GM18498 (cell line): ENCODE measurements at regions not wholly inside any gene's neighbourhood (a gene's known extent, or its start where the extent isn't known, plus 50 kb on each side); places are given as distances from the start of the nearest gene placed in this dataset.

ENCODE experiments used
- ATAC-seq: cut with Tn5 transposase; IDR thresholded peaks from one replicate; pipeline ENCODE4 v1.9.1; 2021; ENCODE audit warnings: mild to moderate bottlenecking, moderate library complexity; ENCODE audit not compliant: unreplicated experiment

GRCh38 chr1:62978741-62979140, 194.8 kb downstream of the ATG4C start:
- no peak for ATAC-seq

DNA sequence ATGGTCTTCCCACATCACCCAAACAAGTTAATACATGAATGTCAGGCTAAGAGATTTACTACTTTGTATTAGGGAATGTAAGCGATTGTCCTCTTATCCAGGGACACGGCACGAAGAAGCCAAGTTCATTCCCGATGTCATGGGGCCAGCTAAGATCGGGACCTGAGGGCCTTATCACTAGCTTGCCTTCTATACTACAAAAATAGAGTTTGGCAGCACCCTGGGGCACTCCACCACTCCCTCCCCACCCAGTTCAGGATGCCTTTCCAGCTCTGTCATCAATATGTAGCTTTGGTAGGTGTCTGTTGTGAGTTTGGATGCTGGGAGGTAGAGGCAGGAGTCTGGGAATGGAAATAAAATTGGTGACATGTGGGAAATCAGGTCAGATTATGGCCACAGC, 197.5 kb downstream of the ATG4C start:
- no peak for ATAC-seq

GRCh38 chr1:62988867-62989266, 204.9 kb downstream of the ATG4C start:
- no peak for ATAC-seq

DNA sequence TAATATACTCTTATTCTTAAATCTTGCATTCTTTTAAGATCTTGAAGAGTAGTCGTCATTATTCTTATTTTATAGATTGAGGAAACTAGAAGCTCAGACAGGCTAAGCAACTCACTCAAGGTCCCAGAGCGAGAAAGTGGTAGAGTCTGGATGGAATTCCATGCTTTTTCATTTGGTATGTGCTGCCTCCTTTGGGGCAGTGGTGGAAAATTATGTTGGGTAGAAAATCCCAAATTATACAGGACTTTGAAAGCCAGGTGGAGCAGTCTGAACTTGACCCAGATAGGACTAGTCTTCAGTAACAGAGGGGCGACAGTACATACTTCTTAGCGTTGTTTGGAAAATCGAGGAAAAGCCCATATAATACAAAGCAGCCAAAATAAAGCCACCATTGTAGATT, 205.6 kb downstream of the ATG4C start:
- no peak for ATAC-seq

DNA sequence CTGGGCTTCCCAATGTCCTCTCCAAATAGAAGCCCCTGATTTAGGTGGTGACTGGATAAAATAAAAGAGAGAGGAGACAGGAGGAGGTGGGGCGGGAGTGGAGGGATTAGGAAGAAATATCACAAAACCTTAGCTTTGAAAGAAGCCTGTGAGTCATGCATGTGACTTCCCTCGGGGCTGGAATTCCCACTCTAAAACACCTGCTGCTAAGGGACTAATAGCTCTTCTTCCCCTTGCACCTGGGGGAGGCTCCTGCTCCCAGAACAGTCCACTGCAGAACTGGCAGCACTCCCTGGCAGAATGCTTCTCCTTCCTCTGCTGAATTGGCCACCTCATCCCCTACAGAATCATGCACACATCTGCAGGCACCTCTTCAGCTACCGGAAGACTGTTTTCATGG, 207.2 kb downstream of the ATG4C start:
- no peak for ATAC-seq

DNA sequence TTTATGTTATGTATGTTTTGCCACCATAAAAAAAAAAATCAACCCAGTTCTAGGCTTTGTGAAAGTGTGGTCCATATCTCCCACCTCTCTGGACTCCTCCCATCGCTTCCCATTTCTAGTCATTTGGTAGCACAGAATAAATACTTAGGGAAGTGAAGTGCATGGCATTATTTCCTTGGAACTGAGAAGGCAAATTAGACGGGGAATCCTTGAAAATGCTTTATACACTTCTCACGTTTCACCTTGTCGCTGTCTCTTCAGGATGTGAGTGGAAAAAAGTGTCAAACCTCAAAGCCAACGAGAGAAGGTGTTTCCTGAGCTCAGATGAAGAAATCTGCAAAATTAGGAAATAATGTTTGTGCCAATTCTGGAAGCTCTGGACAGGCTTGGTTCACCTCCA, 209.9 kb downstream of the ATG4C start:
- no peak for ATAC-seq

GRCh38 chr1:62995173-62995572, 211.2 kb downstream of the ATG4C start:
- no peak for ATAC-seq

DNA sequence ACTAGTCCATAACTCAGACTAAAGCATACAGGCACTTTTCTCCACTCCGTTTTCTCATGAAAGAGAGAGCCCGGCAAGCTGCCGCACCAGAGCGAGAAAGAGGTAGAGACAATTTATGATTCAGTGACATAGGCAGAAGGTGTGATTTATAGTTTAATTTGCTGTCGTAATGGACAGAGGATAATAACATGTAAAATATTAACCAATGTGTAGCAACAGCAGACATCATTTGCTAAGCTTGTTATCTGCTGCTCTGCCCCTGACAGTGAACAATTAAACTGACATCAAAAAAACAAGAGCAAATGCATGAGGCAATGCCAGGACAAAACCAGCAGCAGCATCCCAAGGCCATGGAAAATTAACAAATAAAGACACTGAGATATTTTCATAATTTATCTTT, 214.0 kb downstream of the ATG4C start:
- ATAC-seq = no peak

- ATAC-seq = no peak
Measured at GRCh38 chr1:62998845-62999649, 215.1 kb downstream of the ATG4C start.

DNA sequence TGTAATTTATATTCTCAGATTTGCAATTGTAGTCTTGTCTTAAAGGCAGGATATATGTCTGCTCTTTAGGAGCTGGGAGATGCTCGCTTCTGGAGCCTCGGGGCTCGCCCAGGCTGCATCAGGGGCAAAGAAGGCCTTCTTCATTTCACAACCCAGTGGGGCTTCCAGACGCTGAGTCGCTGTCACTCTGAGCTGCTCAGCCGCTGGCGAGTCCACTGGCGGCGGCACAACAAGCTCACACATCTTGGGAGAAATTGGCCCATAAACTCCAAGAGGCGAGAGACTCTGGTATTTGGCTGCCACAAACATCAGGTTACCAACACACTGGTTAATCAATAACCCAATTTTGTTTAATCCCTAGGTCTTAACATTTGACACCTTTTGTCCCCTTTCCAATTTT, 216.6 kb downstream of the ATG4C start:
- ATAC-seq = no peak

DNA sequence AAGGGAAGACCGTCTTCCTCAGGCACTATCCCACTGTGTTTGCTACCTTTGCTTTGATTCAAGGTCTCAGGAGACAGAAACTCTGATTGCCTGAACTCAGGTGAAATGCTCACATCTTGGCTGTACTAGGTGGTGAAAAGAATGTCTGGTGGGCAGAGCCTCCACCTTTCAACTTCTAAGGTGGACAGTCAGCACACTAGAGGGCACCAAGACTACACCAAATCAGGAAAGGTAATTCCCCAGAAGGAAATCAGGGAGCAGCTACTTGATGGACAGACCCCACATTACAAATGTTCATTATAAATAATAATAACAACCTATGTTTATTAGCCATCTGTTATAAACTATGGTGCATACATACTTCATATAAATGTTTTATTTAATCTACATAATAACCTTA, 220.9 kb downstream of the ATG4C start:
- no peak for ATAC-seq

- ATAC-seq = no peak
Measured at GRCh38 chr1:63005812-63006211, 221.9 kb downstream of the ATG4C start.

DNA sequence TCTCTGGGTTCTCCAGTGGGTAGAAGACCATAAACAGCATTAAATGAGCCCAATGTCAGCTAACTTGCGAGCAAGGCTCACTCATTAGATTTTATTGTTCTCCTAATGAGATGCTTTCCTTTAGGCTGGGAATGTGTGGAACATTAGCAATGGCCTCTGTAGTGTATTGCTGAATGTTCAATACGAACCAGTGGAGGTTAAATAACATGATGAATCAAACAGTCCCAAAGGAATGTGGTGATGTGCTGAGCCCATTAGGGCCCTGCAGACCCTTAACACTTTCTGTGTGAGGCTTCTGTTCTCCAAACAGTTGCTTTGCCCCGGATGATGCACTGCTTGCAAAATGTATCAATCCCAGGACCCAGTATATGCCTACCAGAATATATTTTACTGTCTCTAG, 225.5 kb downstream of the ATG4C start:
- no peak for ATAC-seq

DNA sequence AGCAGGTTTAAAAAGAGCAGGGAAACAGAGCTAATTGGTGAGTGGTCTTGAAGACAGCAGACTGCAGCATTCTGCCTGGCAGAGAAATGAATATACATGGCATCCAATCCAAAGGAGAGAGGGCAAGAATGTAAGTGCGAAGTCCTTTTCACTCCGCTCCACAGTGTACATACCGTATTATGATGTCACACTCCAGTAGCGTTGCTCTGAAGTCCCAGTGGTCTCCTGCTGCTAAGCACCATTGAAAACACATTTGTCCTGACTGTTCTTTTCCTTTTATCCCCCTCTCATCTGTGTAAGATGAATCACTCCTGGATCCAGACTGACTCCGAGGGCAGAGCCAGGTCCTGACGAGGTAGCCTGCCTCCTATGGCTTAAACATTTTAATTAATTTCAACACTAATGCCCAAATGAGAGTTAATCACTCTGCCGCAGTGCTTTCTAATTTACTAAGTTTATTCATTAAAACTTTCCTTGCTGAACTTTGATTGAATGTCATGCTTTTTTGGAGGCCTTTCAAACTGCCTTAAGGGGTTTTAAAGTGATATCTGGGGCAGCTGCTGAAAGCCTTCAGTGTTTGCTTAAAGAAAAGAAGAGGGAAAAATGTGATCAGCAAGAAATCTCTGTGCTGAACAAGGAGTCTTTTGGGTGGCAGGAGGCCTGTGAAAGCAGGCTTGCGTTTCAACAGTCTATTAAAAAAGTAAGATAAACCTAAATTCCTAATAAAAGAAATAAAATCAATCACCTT, 227.2 kb downstream of the ATG4C start:
- ATAC-seq = no peak

GRCh38 chr1:63012339-63012738, 228.4 kb downstream of the ATG4C start:
- ATAC-seq = no peak

DNA sequence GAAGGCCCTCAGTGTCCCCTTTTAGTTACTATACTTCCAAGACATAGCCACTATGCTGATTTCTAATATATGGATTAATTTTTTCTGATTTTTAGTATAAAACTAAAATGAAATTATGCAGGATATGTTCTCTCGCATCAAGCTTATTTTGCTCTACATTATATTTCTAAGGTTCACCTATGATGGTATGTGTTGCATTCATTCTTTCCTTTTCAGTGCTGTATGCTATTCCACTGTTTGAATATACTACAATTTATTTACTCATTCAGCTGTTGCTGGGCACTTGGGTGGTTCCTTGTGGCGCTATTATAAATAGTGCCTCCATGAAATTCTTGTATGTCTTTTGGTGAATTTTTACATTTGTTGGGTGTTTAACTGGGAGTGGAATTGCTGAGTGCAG, 230.3 kb downstream of the ATG4C start:
- ATAC-seq = no peak

DNA sequence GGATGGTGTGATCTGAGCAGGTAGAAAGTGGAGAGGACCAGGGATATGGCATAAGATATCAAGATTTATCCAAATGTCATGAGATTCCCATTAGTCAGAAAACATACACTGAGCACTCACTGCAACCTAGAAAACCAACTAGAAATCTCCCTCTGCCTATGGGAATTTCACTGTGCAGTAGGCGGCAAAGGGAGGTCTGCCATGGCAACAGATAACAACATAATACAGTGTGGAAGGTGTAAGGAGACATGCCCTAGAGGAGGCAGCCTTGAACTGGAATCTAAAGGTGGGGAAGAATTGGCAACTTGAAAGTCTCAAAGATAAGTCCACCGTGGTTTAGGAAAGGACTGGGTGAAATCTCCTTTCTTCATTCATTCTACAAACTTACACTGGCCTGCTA, 238.4 kb downstream of the ATG4C start:
- no peak for ATAC-seq

- no peak for ATAC-seq
Measured at GRCh38 chr1:63023171-63023570, 239.2 kb downstream of the ATG4C start.

DNA sequence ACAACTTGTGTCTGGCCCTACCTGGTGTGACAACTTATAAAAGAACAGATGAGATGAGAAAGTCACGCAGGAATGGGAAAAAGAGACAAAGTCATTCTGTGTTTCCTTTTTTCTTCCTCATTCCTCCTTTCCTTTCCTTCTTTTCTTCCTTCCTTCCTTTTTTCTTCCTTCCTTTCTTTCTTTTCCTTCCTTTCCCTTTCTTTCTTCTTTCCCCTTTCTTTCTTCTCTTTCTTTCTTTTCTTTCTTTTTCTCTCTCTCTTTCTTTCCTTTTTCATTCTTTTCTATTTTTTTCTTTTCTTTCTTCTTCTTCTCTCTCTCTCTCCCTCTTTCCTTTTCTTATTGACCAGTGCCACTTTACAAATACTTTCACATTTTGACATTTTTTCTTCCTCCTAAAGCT, 239.7 kb downstream of the ATG4C start:
- ATAC-seq = no peak

DNA sequence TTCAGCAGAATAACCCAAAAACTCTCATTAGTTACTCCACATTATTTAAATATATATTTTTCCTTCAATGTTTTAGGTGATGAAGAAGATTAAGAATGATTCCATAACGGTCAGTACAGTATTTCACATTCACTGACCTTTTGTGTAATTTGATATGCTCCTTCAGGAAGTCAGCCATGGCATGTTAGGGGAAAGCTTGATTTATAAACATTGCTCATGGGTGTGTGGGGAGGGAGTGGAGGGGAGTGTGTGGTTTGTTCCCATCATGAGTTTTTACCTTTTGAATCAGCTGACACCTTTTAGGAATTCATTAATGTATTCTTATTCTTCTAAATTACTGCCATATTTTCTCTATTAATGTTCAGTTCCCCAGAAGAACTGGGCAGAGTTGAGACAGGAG, 240.2 kb downstream of the ATG4C start:
- ATAC-seq = no peak

DNA sequence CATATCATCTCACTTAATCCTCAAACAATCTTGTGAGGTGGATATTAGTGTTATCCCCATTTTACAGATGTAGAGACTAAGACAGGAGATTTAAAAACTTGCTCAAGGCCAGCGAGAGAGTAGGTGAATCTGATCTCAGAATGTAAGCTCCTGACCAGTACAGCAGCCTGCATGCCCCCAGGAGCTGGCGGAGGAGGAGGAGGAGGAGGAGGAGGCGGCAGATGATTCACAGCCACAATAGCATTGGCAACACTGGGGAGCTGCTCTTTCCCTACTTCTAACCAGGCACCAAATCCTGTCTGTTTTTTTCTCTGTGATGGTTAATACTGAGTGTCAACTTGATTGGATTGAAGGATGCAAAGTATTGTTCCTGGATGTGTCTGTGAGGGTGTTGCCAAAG, 243.2 kb downstream of the ATG4C start:
- no peak for ATAC-seq

- ATAC-seq = no peak
Measured at GRCh38 chr1:63032171-63032570, 248.2 kb downstream of the ATG4C start.

DNA sequence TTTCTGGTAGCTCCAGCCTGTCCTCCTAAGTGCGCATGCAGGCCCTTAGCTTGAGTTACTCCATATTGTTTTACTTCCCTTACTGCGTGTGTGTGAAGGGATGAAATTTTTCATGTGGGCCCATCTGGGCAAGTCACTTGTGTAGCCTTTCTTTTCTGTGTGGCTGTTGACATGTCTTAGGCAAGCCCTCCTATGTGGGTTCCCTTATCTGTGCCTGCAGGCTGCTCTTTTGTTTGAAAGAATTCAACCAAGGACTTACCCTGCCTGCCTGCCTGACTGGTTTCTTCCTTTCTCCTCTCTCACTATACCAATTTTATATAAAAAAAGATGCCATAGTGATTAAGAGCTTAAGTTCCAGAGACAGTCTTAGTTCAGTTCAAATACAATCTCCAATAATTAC, 249.3 kb downstream of the ATG4C start:
- no peak for ATAC-seq
